ENCODE measurements at regions not wholly inside any gene's neighbourhood (a gene's known extent, or its start where the extent isn't known, plus 50 kb on each side); places are given as distances from the start of the nearest gene placed in this dataset.
A peak's percentile ranks its signal among the peaks of the same experiment; 100 is the strongest.

- TF ChIP-seq, protein P1, sequence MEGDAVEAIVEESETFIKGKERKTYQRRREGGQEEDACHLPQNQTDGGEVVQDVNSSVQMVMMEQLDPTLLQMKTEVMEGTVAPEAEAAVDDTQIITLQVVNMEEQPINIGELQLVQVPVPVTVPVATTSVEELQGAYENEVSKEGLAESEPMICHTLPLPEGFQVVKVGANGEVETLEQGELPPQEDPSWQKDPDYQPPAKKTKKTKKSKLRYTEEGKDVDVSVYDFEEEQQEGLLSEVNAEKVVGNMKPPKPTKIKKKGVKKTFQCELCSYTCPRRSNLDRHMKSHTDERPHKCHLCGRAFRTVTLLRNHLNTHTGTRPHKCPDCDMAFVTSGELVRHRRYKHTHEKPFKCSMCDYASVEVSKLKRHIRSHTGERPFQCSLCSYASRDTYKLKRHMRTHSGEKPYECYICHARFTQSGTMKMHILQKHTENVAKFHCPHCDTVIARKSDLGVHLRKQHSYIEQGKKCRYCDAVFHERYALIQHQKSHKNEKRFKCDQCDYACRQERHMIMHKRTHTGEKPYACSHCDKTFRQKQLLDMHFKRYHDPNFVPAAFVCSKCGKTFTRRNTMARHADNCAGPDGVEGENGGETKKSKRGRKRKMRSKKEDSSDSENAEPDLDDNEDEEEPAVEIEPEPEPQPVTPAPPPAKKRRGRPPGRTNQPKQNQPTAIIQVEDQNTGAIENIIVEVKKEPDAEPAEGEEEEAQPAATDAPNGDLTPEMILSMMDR (IDR thresholded peaks at IDR 0.05; ENCODE audit: borderline replicate concordance, control extremely low read depth, extremely low read depth, insufficient read depth, missing control alignments), result no peak
- no peak for DNase-seq (ENCODE audit: low spot score)
- in situ Hi-C loops (cut with MboI; ENCODE audit: low sequenced_read_pairs, unreplicated experiment), result no loop called here
Observed at GRCh38 chr14:42535397-42535796, 928.7 kb downstream of the LRFN5 start.

DNA sequence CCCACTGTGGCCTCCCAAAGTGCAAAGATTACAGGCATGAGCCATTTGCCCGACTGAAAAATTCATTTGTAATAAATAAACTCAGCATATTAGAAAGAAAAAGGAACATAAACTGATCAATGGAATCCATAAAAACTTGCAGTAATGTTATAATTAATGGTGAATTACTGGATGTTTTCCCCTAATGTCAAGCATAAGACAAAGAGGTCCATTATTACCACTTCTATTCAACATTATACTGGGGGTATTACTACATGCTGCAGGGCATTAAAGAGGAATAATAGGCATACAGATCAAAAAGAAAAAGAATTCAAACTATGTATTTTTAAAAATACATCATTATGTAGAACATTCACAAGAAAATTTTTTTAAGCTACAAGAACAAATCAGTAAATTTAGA is 926.8 kb downstream of the LRFN5 start:
- DNase-seq (ENCODE audit: low spot score), result no peak
- TF ChIP-seq, protein P1 (IDR thresholded peaks at IDR 0.05; ENCODE audit: borderline replicate concordance, control extremely low read depth, extremely low read depth, insufficient read depth, missing control alignments), result no peak
- in situ Hi-C loops (cut with MboI; ENCODE audit: low sequenced_read_pairs, unreplicated experiment), result no loop called here

DNA sequence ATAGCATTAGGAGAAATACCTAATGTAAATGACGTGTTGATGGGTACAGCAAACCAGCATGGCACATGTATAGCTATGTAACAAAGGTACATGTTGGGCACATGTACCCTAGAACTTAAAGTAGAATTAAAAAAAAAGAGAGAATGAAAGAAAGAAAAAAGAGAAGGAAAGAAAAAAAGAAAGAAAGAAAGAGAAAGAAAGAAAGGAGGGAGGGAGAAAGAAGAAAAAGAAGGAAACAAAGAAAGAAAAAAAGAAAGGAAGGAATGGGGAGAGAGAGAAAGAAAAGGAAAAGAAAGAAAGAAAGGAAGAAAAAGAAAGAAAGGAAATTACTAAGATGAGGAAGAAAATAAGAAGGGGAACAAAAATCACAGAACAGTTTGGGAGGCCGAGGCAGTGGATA is 925.5 kb downstream of the LRFN5 start:
- no peak for DNase-seq (ENCODE audit: low spot score)
- TF ChIP-seq, protein P1 (IDR thresholded peaks at IDR 0.05; ENCODE audit: borderline replicate concordance, control extremely low read depth, extremely low read depth, insufficient read depth, missing control alignments), result no peak
- in situ Hi-C loops (cut with MboI; ENCODE audit: low sequenced_read_pairs, unreplicated experiment), result no loop called here

DNA sequence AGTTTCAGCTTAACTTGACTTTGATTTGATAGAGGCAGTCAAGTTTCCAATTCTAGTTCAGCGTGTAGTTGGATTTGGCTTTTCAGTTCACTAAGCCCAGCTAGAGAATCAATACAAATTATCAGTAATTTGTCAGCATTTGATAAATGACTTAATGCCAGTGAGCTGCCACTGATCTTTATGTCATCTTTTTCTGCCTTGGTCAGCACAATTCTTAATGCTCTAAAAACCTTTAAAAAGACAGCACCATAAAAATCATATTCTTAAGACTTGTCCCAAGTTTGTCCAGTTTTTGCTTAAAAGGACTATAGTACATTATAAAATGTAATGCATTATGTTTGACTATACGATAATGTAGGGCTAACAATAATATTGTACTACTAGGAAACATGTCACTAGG is 920.5 kb downstream of the LRFN5 start:
- in situ Hi-C loops (cut with MboI; ENCODE audit: low sequenced_read_pairs, unreplicated experiment), result no loop called here
- TF ChIP-seq, protein P1 (IDR thresholded peaks at IDR 0.05; ENCODE audit: borderline replicate concordance, control extremely low read depth, extremely low read depth, insufficient read depth, missing control alignments), result no peak
- DNase-seq (ENCODE audit: low spot score), result no peak

DNA sequence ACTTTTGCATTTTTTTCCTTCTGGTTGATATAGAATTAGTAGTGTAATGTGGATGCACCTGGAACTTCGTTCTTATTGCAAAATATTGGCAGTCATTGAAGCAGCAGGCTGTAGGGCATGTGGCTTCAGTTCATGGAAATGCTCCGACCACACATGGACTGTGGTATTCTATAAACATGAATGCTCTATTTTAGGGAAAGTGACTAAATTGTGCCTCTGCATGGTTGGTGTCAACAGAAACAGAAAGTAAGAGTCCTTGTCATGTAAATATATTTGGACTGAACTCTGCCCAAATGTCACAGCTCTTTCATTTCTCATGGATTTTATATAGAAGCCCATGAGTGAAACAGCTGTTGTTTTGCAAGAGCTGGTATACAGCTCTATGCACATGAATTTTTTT is 917.0 kb downstream of the LRFN5 start:
- in situ Hi-C loops (cut with MboI; ENCODE audit: low sequenced_read_pairs, unreplicated experiment), result no loop called here
- TF ChIP-seq, protein P1 (IDR thresholded peaks at IDR 0.05; ENCODE audit: borderline replicate concordance, control extremely low read depth, extremely low read depth, insufficient read depth, missing control alignments), result no peak
- DNase-seq (ENCODE audit: low spot score), result peak; percentile 6

DNA sequence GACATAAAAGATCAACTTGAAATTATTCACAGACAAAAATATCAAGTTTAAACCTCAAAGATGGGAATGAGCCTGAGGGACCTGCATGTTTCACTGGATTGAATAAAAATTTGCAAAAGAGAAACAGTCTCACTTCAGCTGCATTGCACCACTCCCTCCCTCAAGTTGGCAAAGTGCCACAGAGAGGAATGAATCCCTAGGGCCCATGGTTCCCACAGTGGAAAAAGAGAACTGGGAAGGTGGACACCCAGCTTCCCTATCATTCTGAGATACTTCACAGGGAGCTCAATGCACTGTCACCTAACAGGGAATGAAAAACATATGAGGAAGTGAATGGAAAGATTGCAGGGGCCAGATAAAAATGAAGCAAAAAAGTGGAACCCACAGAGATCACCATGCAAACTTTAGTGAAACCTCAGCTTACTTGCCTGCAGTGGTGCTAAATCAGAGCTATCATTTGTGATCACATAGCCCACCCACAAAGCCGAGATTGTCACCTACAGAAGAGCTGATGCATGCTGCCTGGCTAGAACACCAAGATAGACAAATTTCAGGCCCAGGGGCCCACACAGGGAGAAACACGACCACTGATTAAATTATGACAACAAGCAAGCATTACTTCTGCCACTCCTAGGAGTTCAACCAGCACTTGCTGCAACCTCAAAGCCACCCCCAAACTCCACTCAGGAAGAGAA is 911.3 kb downstream of the LRFN5 start:
- in situ Hi-C loops (cut with MboI; ENCODE audit: low sequenced_read_pairs, unreplicated experiment), result no loop called here
- DNase-seq (ENCODE audit: low spot score), result no peak
- TF ChIP-seq, protein P1 (IDR thresholded peaks at IDR 0.05; ENCODE audit: borderline replicate concordance, control extremely low read depth, extremely low read depth, insufficient read depth, missing control alignments), result no peak

Measured in GM13976 (cell line).